Hepatocyte (in vitro differentiated cells): ENCODE measurements at regions not wholly inside any gene's neighbourhood (a gene's known extent, or its start where the extent isn't known, plus 50 kb on each side); places are given as distances from the start of the nearest gene placed in this dataset.

Experiments used
- DNase-seq: peaks from one replicate; pipeline ENCODE4 v3.0.0-alpha.2; 2016; ENCODE audit warnings: low spot score
- H2AFZ ChIP-seq: fragments of 200-600 bp; sonication (generic); 2 replicates; pipeline ENCODE4 v1.6.0; 2016; ENCODE audit warnings: antibody characterized with exemption, mild to moderate bottlenecking
- H3K27ac ChIP-seq: fragments of 200-600 bp; sonication (generic); 2 replicates; pipeline ENCODE4 v1.5.1; 2016; ENCODE audit warnings: mild to moderate bottlenecking
- H3K27me3 ChIP-seq: fragments of 200-600 bp; sonication (generic); 2 replicates; pipeline ENCODE4 v1.6.1; 2016
- H3K36me3 ChIP-seq: fragments of 200-600 bp; sonication (generic); replicated peaks from 2 replicates; pipeline ENCODE4 v1.5.1; 2016; ENCODE audit warnings: low read depth; ENCODE audit not compliant: insufficient read depth
- H3K4me1 ChIP-seq: fragments of 200-600 bp; sonication (generic); 2 replicates; pipeline ENCODE4 v1.5.1; 2016; ENCODE audit warnings: mild to moderate bottlenecking, moderate library complexity; ENCODE audit not compliant: insufficient read depth
- H3K4me2 ChIP-seq: fragments of 200-600 bp; sonication (generic); 2 replicates; pipeline ENCODE4 v1.6.0; 2016
- H3K4me3 ChIP-seq: fragments of 200-600 bp; sonication (generic); 2 replicates; pipeline ENCODE4 v1.5.1; 2016; ENCODE audit warnings: mild to moderate bottlenecking
- H3K79me2 ChIP-seq: fragments of 200-600 bp; sonication (generic); 2 replicates; pipeline ENCODE4 v1.6.0; 2017; ENCODE audit warnings: mild to moderate bottlenecking
- H3K9me2 ChIP-seq: fragments of 200-600 bp; sonication (generic); replicated peaks from 2 replicates; pipeline ENCODE4 v1.6.0; 2017; ENCODE audit warnings: mild to moderate bottlenecking; ENCODE audit not compliant: insufficient read depth
- H3K9me3 ChIP-seq: fragments of 200-600 bp; sonication (generic); 2 replicates; pipeline ENCODE4 v1.5.1; 2016; ENCODE audit warnings: low read depth, mild to moderate bottlenecking
- H4K20me1 ChIP-seq: fragments of 200-600 bp; sonication (generic); 2 replicates; pipeline ENCODE4 v1.6.0; 2016; ENCODE audit warnings: mild to moderate bottlenecking; ENCODE audit not compliant: insufficient read depth, poor library complexity, severe bottlenecking
- EZH2 ChIP-seq: fragments of 200-600 bp; sonication (generic); IDR thresholded peaks from 2 replicates; pipeline ENCODE4 v1.6.1; 2016; ENCODE audit warnings: antibody characterized with exemption, mild to moderate bottlenecking, borderline replicate concordance
- EZH2phosphoT487 ChIP-seq: fragments of 200-600 bp; sonication (generic); IDR thresholded peaks from one replicate; pipeline ENCODE4 v1.6.1; 2018; ENCODE audit warnings: antibody characterized with exemption, mild to moderate bottlenecking, low read depth, moderate library complexity; ENCODE audit not compliant: unreplicated experiment, severe bottlenecking
- WGBS: methylation state at CpG from one replicate; pipeline ENCODE4 v1.1.6; 2016; ENCODE audit warnings: low lambda C conversion rate; ENCODE audit errors: missing lambda C conversion rate; 5-methylcytosine and 5-hydroxymethylcytosine counted together
- TF ChIP-seq, protein P1 (sequence below): fragments of 200-600 bp; sonication (generic); IDR thresholded peaks from 2 replicates; pipeline ENCODE4 v1.5.1; 2016; ENCODE audit warnings: antibody characterized with exemption, mild to moderate bottlenecking; ENCODE audit not compliant: poor library complexity

DNA sequence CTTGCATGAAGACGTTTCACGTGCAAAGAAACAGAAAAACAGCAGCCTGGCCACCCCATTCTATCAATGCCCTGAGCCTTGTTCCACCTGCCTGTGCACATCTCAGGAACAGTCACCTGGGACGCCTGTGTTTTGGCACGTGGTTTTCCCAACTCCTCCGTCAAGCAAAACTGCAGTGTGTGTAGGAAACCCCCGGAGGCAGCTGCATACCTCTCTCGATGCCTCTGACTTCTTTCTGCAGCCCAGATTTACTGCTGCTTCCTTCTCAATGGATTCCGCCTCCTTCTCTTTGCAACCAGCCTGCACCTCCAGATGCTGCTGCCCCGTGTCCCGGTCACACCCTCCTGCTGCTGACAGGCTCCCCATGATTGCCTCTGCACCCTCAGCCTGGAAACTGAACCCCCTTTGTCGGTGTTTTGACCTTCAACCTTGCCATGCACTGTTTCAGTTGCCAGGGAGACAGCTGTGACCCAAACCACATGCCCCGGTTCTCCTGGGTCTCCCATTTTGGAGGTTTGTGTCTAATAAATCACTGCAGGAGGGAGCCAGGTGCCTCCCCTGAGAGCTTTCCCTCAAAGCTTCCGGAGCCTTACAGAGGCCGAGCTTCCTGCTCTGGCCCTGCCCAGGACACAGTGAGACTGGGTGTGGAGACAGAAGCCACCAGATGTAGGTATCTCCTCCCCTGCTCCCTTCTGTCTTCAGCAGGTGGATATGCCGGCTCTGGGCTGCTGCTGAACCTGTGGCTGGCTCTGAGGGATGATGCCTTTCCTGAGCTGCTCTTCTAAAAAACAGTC is 395.5 kb upstream of the IRX1 start:
- Histone ChIP-seq H4K20me1 (no peaks in the 10 kb centered on the region), H3K9me3 (no peaks in the 10 kb centered on the region), H3K27me3 (peaks cover 43% of the 10 kb centered on the region)

DNA sequence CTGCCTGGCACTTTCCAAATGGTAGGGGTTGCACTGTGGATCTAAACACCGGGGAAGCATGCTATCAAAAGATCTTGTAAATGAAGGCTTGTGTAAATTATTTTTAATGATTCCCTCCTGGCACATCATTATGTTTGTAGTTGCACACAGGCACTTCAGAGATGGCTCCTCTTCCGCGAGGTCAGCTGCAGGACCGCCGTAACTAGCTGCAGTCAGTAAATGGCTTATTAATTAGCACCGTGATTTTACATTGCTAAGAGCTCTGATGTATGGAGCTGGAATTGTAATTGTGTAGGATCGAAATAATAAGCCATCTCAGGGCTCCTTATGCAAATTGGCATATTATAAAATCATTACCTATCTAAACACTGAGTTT is 397.6 kb upstream of the IRX1 start:
- Histone ChIP-seq H2AFZ (peak overlapping the region; percentile 16), H3K27me3 (peaks cover 55% of the 10 kb centered on the region), H3K4me1 (no peaks in the 10 kb centered on the region), H3K4me2 (peak overlapping the region; percentile 72), H3K4me3 (no peak overlapping the region), H3K9me2 (no peaks in the 10 kb centered on the region), H3K9me3 (no peaks in the 10 kb centered on the region), H4K20me1 (no peaks in the 10 kb centered on the region), H3K27ac (no peak overlapping the region), H3K79me2 (no peaks in the 10 kb centered on the region), H3K36me3 (no peaks in the 10 kb centered on the region)
- no peak for DNase-seq
- TF ChIP-seq EZH2: no peak
- no peak for TF ChIP-seq EZH2phosphoT487
- TF ChIP-seq, protein P1, sequence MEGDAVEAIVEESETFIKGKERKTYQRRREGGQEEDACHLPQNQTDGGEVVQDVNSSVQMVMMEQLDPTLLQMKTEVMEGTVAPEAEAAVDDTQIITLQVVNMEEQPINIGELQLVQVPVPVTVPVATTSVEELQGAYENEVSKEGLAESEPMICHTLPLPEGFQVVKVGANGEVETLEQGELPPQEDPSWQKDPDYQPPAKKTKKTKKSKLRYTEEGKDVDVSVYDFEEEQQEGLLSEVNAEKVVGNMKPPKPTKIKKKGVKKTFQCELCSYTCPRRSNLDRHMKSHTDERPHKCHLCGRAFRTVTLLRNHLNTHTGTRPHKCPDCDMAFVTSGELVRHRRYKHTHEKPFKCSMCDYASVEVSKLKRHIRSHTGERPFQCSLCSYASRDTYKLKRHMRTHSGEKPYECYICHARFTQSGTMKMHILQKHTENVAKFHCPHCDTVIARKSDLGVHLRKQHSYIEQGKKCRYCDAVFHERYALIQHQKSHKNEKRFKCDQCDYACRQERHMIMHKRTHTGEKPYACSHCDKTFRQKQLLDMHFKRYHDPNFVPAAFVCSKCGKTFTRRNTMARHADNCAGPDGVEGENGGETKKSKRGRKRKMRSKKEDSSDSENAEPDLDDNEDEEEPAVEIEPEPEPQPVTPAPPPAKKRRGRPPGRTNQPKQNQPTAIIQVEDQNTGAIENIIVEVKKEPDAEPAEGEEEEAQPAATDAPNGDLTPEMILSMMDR: no peak
- 25% methylated on average over 7 of the region's 7 CpGs for WGBS

More for the DNA sequence above, 395.5 kb upstream of the IRX1 start:
- H2AFZ ChIP-seq: no peak overlapping the region
- H3K27ac ChIP-seq: no peak overlapping the region
- no peak overlapping the region for H3K4me3 ChIP-seq
- H3K36me3 ChIP-seq: no peaks in the 10 kb centered on the region
- no peaks in the 10 kb centered on the region for H3K4me1 ChIP-seq
- H3K4me2 ChIP-seq: no peak overlapping the region
- 56% methylated on average over 15 of the region's 15 CpGs for WGBS
- H3K9me2 ChIP-seq: no peaks in the 10 kb centered on the region
- no peak for DNase-seq
- no peaks in the 10 kb centered on the region for H3K79me2 ChIP-seq
- no peak for TF ChIP-seq EZH2
- TF ChIP-seq, protein P1: no peak
- TF ChIP-seq EZH2phosphoT487: no peak

DNA sequence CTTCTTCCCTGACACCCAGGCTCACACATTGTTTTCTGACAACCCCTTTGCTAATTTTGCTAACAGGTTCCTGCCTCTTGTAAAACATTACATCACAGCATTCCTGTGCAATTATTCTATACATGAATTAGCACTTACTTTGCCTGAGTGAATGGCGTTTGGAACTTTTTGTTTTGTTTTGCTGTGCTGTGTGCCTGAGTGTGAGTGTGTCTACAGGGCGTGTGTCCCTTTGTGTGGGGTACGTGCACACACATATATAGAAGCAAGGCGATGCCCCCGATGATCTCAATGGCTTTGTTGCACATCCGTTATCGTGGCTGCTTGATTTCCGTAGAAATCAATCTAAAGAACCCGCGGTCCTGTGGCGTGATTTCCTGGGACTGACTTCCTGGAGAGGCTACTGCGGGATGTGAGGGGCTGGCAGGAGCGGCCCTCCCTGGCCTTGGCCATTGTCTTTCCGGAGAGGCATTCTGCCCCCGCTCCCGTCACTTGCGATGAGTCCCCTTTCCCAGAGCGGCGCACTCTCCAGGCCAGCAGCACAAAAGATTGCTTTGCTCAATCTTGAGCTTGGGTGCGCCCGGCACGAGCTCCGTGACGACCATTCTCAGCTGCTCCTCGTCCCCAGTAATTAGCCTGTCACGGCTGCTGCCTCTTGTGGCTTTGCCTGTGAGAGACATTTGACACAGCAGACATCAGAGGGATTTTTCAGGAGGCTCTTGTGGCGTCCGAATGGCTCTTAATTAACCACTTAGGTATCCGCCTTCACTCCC is 398.1 kb upstream of the IRX1 start:
- H2AFZ ChIP-seq: peak overlapping the region; percentile 16
- H3K4me3 ChIP-seq: peak overlapping the region; percentile 9
- WGBS: 7% methylated on average over 29 of the region's 29 CpGs
- peak overlapping the region; percentile 72 for H3K4me2 ChIP-seq
- H3K27ac ChIP-seq: no peak overlapping the region
- no peaks in the 10 kb centered on the region for H4K20me1 ChIP-seq
- H3K79me2 ChIP-seq: no peaks in the 10 kb centered on the region
- peak; percentile 48 for DNase-seq
- no peaks in the 10 kb centered on the region for H3K9me2 ChIP-seq
- H3K4me1 ChIP-seq: no peaks in the 10 kb centered on the region
- TF ChIP-seq, protein P1: no peak
- TF ChIP-seq EZH2phosphoT487 (no peak), EZH2 (no peak)
- H3K9me3 ChIP-seq: no peaks in the 10 kb centered on the region
- H3K27me3 ChIP-seq: peaks cover 55% of the 10 kb centered on the region
- H3K36me3 ChIP-seq: no peaks in the 10 kb centered on the region
